Activated T-cell treated with anti-CD3 and anti-CD28 coated beads, Interleukin-2, amount 50 U/mL, for 24 hours (primary cell): ENCODE measurements at regions not wholly inside any gene's neighbourhood (a gene's known extent, or its start where the extent isn't known, plus 50 kb on each side); places are given as distances from the start of the nearest gene placed in this dataset.

Experiments used
- DNase-seq: peaks from one replicate; pipeline ENCODE4 v3.0.0-alpha.2; 2020
- H3K27ac Mint-ChIP-seq: 2 replicates; pipeline ENCODE4 v1.8.0; 2020; ENCODE audit warnings: mild to moderate bottlenecking, mixed read lengths
- H3K27me3 Mint-ChIP-seq: 2 replicates; pipeline ENCODE4 v1.8.0; 2020; ENCODE audit warnings: mixed read lengths
- H3K36me3 Mint-ChIP-seq: 2 replicates; pipeline ENCODE4 v1.8.0; 2020; ENCODE audit warnings: low read depth, mixed read lengths
- H3K4me1 Mint-ChIP-seq: 2 replicates; pipeline ENCODE4 v1.8.0; 2020; ENCODE audit warnings: low read depth, mixed read lengths
- H3K4me3 Mint-ChIP-seq: 2 replicates; pipeline ENCODE4 v1.8.0; 2020; ENCODE audit warnings: mild to moderate bottlenecking, moderate library complexity, mixed read lengths
- H3K9me3 Mint-ChIP-seq: 2 replicates; pipeline ENCODE4 v1.8.0; 2020; ENCODE audit warnings: mixed read lengths

GRCh38 chr4:20576861-20577260 lies 123.4 kb upstream of the PACRGL start:
- H3K36me3 Mint-ChIP-seq, result no peaks in the 10 kb centered on the region
- H3K4me3 Mint-ChIP-seq, result no peak overlapping the region
- H3K27ac Mint-ChIP-seq, result no peak overlapping the region
- no peaks in the 10 kb centered on the region for H3K27me3 Mint-ChIP-seq
- no peaks in the 10 kb centered on the region for H3K4me1 Mint-ChIP-seq
- no peaks in the 10 kb centered on the region for H3K9me3 Mint-ChIP-seq
- DNase-seq, result no peak

GRCh38 chr4:20577702-20578101 lies 122.6 kb upstream of the PACRGL start:
- H3K27ac Mint-ChIP-seq, result no peak overlapping the region
- no peaks in the 10 kb centered on the region for H3K9me3 Mint-ChIP-seq
- no peak for DNase-seq

GRCh38 chr4:20580907-20581306 lies 119.4 kb upstream of the PACRGL start:
- Mint-ChIP-seq H3K4me1 (no peaks in the 10 kb centered on the region), H3K36me3 (no peaks in the 10 kb centered on the region), H3K27ac (no peak overlapping the region), H3K27me3 (no peaks in the 10 kb centered on the region), H3K4me3 (no peak overlapping the region), H3K9me3 (peaks cover 3% of the 10 kb centered on the region)
- no peak for DNase-seq

More at GRCh38 chr4:20577702-20578101, 122.6 kb upstream of the PACRGL start:
- no peaks in the 10 kb centered on the region for H3K36me3 Mint-ChIP-seq
- no peak overlapping the region for H3K4me3 Mint-ChIP-seq
- no peaks in the 10 kb centered on the region for H3K27me3 Mint-ChIP-seq
- H3K4me1 Mint-ChIP-seq, result no peaks in the 10 kb centered on the region

GRCh38 chr4:20589436-20589835 lies 110.8 kb upstream of the PACRGL start:
- Mint-ChIP-seq H3K27me3 (no peaks in the 10 kb centered on the region), H3K4me1 (no peaks in the 10 kb centered on the region), H3K4me3 (no peak overlapping the region), H3K36me3 (no peaks in the 10 kb centered on the region), H3K9me3 (no peaks in the 10 kb centered on the region), H3K27ac (no peak overlapping the region)
- DNase-seq, result no peak

DNA sequence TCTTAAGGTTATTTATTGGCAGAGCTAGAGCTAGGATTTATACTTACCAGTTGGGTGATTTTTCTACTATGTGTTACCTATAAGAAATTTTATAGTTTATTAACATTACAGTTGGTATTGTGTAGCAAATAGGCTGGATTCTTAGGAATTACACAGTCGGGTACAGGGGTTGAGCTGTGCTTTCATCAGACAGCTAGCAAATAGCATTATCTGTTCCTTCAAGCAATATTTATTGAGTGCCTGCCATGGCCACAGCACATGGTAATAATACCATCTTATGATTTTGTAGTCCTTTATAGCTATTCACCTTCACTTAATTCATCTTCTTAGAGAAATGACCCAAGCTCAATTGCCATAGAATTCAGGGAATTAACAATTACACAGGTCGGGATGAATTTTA lies 109.4 kb upstream of the PACRGL start:
- H3K27ac Mint-ChIP-seq, result no peak overlapping the region

GRCh38 chr4:20591571-20591970 lies 108.7 kb upstream of the PACRGL start:
- Mint-ChIP-seq H3K4me1 (no peaks in the 10 kb centered on the region), H3K4me3 (no peak overlapping the region), H3K9me3 (no peaks in the 10 kb centered on the region), H3K36me3 (no peaks in the 10 kb centered on the region), H3K27me3 (peaks cover 3% of the 10 kb centered on the region), H3K27ac (no peak overlapping the region)
- no peak for DNase-seq

More for the DNA sequence above, 109.4 kb upstream of the PACRGL start:
- Mint-ChIP-seq H3K27me3 (peaks cover 3% of the 10 kb centered on the region), H3K4me1 (no peaks in the 10 kb centered on the region), H3K4me3 (no peak overlapping the region), H3K36me3 (no peaks in the 10 kb centered on the region), H3K9me3 (no peaks in the 10 kb centered on the region)
- no peak for DNase-seq

DNA sequence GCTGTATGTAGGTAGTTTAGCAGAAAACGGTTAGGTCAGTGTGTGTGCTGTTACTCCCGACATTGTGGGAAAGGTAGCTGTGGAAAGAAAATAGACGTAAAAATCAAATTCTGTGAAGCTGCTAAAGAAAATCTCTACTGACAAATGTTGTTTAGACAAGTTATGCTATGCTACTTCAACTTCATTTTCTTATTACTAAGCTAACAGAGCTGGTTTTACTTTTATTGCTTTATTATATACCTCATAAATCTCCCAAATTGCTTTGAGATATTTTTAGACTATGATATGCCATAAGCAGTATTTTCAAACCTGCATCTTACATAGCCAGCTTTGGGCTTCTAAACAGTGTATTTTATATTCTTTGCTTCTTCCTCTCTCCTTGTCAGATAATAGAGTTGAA lies 108.2 kb upstream of the PACRGL start:
- Mint-ChIP-seq H3K27me3 (peaks cover 3% of the 10 kb centered on the region), H3K36me3 (no peaks in the 10 kb centered on the region), H3K4me3 (no peak overlapping the region), H3K4me1 (no peaks in the 10 kb centered on the region), H3K27ac (no peak overlapping the region), H3K9me3 (no peaks in the 10 kb centered on the region)
- no peak for DNase-seq

- Mint-ChIP-seq H3K36me3 (no peaks in the 10 kb centered on the region), H3K4me1 (no peaks in the 10 kb centered on the region), H3K27me3 (peaks cover 3% of the 10 kb centered on the region), H3K9me3 (no peaks in the 10 kb centered on the region), H3K4me3 (no peak overlapping the region), H3K27ac (no peak overlapping the region)
- DNase-seq, result no peak
These were observed 107.6 kb upstream of the PACRGL start for GRCh38 chr4:20592663-20593062.

DNA sequence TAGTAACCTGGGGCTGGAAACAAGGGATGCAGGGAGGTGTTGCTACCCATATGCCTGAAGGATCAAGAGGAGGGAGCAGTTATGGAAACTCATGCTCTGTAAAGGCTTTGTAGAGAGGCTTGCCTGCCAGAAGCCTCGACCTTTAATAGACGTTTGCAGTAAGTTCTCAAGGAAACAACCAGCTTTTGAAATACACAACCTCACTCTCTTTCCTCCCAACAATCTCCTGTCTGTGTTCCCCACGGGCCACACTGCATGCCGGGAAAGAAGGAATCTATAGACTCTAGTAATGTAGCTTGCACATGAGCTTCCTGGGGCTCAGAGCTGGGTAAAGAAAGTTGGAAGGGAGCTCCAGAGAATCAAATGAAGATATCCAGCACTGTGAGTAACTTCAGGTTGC lies 101.6 kb upstream of the PACRGL start:
- Mint-ChIP-seq H3K4me1 (no peaks in the 10 kb centered on the region), H3K36me3 (no peaks in the 10 kb centered on the region), H3K27me3 (peaks cover 3% of the 10 kb centered on the region), H3K9me3 (no peaks in the 10 kb centered on the region), H3K27ac (no peak overlapping the region), H3K4me3 (no peak overlapping the region)
- DNase-seq, result no peak

GRCh38 chr4:20603671-20604313 lies 96.5 kb upstream of the PACRGL start:
- no peaks in the 10 kb centered on the region for H3K36me3 Mint-ChIP-seq
- H3K4me1 Mint-ChIP-seq, result no peaks in the 10 kb centered on the region
- no peak overlapping the region for H3K4me3 Mint-ChIP-seq
- H3K27me3 Mint-ChIP-seq, result no peaks in the 10 kb centered on the region
- DNase-seq, result no peak
- no peaks in the 10 kb centered on the region for H3K9me3 Mint-ChIP-seq
- no peak overlapping the region for H3K27ac Mint-ChIP-seq

- no peak for DNase-seq
- no peaks in the 10 kb centered on the region for H3K36me3 Mint-ChIP-seq
- H3K27ac Mint-ChIP-seq, result no peak overlapping the region
- H3K4me1 Mint-ChIP-seq, result no peaks in the 10 kb centered on the region
- no peaks in the 10 kb centered on the region for H3K9me3 Mint-ChIP-seq
- no peaks in the 10 kb centered on the region for H3K27me3 Mint-ChIP-seq
- no peak overlapping the region for H3K4me3 Mint-ChIP-seq
These were observed 87.9 kb upstream of the PACRGL start for GRCh38 chr4:20612313-20612712.

- Mint-ChIP-seq H3K4me1 (no peaks in the 10 kb centered on the region), H3K36me3 (no peaks in the 10 kb centered on the region), H3K27ac (no peak overlapping the region), H3K4me3 (no peak overlapping the region), H3K27me3 (no peaks in the 10 kb centered on the region), H3K9me3 (no peaks in the 10 kb centered on the region)
- no peak for DNase-seq
These were observed 85.4 kb upstream of the PACRGL start for GRCh38 chr4:20614816-20615215.

DNA sequence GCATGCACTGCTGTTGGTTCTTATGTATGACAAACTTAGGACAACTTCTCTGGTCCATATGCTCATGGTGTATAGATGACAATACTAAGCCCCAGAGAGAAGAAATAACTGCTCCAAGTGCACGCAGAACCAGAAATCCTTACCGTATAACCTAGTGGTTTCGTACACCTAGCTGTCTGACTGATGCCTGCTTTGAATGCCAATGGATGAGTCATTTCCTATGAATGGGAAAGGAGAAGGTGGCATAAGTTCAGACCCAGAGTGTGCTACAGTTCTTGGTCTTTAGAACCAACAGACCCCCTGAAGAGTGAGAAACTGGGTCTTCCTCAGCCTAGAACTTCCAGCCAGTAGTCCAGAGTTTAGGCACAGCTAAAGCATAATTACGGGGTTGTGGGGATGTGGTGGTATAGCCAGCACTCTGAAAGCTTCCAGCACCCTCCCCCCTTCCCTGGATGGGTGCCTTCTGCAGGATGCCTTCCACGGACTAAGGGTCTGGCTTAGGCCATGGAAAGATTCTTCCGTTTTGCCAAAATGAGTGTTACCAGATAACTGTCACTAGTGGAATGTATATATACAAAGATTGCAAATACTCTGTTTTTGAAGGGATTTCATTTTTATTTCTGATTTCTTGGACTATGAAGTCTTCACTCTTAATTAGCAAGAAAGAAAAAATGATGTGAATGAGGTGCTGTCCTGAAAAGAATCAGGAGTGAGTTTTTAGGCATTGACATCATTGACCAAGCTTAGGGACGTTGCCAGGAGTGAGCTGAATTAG lies 84.6 kb upstream of the PACRGL start:
- Mint-ChIP-seq H3K4me3 (no peak overlapping the region), H3K27me3 (no peaks in the 10 kb centered on the region), H3K9me3 (no peaks in the 10 kb centered on the region), H3K4me1 (no peaks in the 10 kb centered on the region), H3K36me3 (no peaks in the 10 kb centered on the region), H3K27ac (no peak overlapping the region)
- no peak for DNase-seq

GRCh38 chr4:20616313-20616712 lies 83.9 kb upstream of the PACRGL start:
- Mint-ChIP-seq H3K27ac (no peak overlapping the region), H3K4me1 (no peaks in the 10 kb centered on the region), H3K9me3 (no peaks in the 10 kb centered on the region), H3K4me3 (no peak overlapping the region), H3K27me3 (no peaks in the 10 kb centered on the region), H3K36me3 (no peaks in the 10 kb centered on the region)
- no peak for DNase-seq

DNA sequence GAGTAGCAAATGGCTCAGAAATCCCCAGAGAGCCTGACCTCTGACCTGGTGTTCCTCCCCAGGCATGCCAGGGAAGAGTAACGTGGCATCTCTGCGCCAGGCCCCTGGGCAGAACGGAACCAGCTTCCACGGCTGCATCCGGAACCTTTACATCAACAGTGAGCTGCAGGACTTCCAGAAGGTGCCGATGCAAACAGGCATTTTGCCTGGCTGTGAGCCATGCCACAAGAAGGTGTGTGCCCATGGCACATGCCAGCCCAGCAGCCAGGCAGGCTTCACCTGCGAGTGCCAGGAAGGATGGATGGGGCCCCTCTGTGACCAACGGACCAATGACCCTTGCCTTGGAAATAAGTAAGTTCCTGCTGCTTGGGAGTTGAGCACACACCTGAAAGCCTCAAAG lies 83.4 kb upstream of the PACRGL start:
- DNase-seq, result no peak
- Mint-ChIP-seq H3K9me3 (no peaks in the 10 kb centered on the region), H3K27me3 (no peaks in the 10 kb centered on the region), H3K36me3 (no peaks in the 10 kb centered on the region), H3K27ac (no peak overlapping the region), H3K4me1 (no peaks in the 10 kb centered on the region), H3K4me3 (no peak overlapping the region)
